ENCODE measurements at regions not wholly inside any gene's neighbourhood (a gene's known extent, or its start where the extent isn't known, plus 50 kb on each side); places are given as distances from the start of the nearest gene placed in this dataset.
"Not testable (repeated sequence)": the region's sequence is repeated elsewhere in the genome, so short reads cannot be mapped to it uniquely, and the experiment has no call there.

GRCh38 chr12:88368077-88368476 lies 212.2 kb downstream of the KITLG start:
- DNase-seq, result not testable (repeated sequence)

GRCh38 chr12:88371416-88372183 lies 208.7 kb downstream of the KITLG start:
- no peak for DNase-seq

GRCh38 chr12:88375306-88376305 lies 204.7 kb downstream of the KITLG start:
- DNase-seq, result no peak

GRCh38 chr12:88377973-88378372 lies 202.3 kb downstream of the KITLG start:
- DNase-seq, result no peak

GRCh38 chr12:88381466-88381865 lies 198.8 kb downstream of the KITLG start:
- DNase-seq, result no peak

- no peak for DNase-seq
Observed at GRCh38 chr12:88383405-88383804, 196.9 kb downstream of the KITLG start.

- DNase-seq, result peak in 1 of 3 donors; percentile 40
Observed at GRCh38 chr12:88388566-88389540, 191.4 kb downstream of the KITLG start.

GRCh38 chr12:88390811-88391210 lies 189.5 kb downstream of the KITLG start:
- DNase-seq, result no peak

- peak in 2 of 3 donors; percentile 28 to 74 for DNase-seq
Observed at GRCh38 chr12:88391556-88391955, 188.7 kb downstream of the KITLG start.

- DNase-seq, result no peak
Observed at GRCh38 chr12:88393017-88393767, 187.1 kb downstream of the KITLG start.

GRCh38 chr12:88398031-88398430 lies 182.2 kb downstream of the KITLG start:
- no peak for DNase-seq

GRCh38 chr12:88399811-88400210 lies 180.5 kb downstream of the KITLG start:
- DNase-seq, result no peak

- no peak for DNase-seq
Observed at GRCh38 chr12:88400302-88400701, 180.0 kb downstream of the KITLG start.

- no peak for DNase-seq
Observed at GRCh38 chr12:88401155-88401554, 179.1 kb downstream of the KITLG start.

GRCh38 chr12:88406905-88407304 lies 173.4 kb downstream of the KITLG start:
- DNase-seq, result no peak

GRCh38 chr12:88408823-88409222 lies 171.4 kb downstream of the KITLG start:
- DNase-seq, result no peak

- DNase-seq, result no peak
Observed at GRCh38 chr12:88409257-88409656, 171.0 kb downstream of the KITLG start.

- no peak for DNase-seq
Observed at GRCh38 chr12:88411689-88412088, 168.6 kb downstream of the KITLG start.

- DNase-seq, result no peak
Observed at GRCh38 chr12:88413646-88414045, 166.6 kb downstream of the KITLG start.

- DNase-seq, result no peak
Observed at GRCh38 chr12:88416155-88416554, 164.1 kb downstream of the KITLG start.

- no peak for DNase-seq
Observed at GRCh38 chr12:88416786-88417185, 163.5 kb downstream of the KITLG start.
